OCI-LY1 (cell line): ENCODE measurements at regions not wholly inside any gene's neighbourhood (a gene's known extent, or its start where the extent isn't known, plus 50 kb on each side); places are given as distances from the start of the nearest gene placed in this dataset.

ENCODE experiments used
- H2AFZ ChIP-seq: fragments of 200-600 bp; sonication (generic), shearing (Covaris generic); 2 replicates; pipeline ENCODE4 v1.6.0; 2014; ENCODE audit warnings: antibody characterized with exemption, mild to moderate bottlenecking, low read length
- H3F3A ChIP-seq: fragments of 200-600 bp; sonication (generic), shearing (Covaris generic); 2 replicates; pipeline ENCODE4 v1.6.0; 2014; ENCODE audit warnings: mild to moderate bottlenecking, antibody characterized with exemption, low read length, moderate library complexity; ENCODE audit not compliant: insufficient read depth
- H3K27ac ChIP-seq: fragments of 200-600 bp; sonication (generic); 2 replicates; pipeline ENCODE4 v1.5.1; 2014; ENCODE audit warnings: low read length, mixed run types, mild to moderate bottlenecking, low read depth; ENCODE audit not compliant: poor library complexity, severe bottlenecking
- H3K27me3 ChIP-seq: fragments of 200-600 bp; sonication (generic); 2 replicates; pipeline ENCODE4 v1.6.0; 2014; ENCODE audit warnings: antibody characterized with exemption, mild to moderate bottlenecking, low read length, moderate library complexity; ENCODE audit not compliant: insufficient read depth
- H3K36me3 ChIP-seq: fragments of 200-600 bp; sonication (generic); 2 replicates; pipeline ENCODE4 v1.6.1; 2014; ENCODE audit warnings: mild to moderate bottlenecking, antibody characterized with exemption, low read length, moderate library complexity, mixed read lengths; ENCODE audit not compliant: insufficient read depth
- H3K4me1 ChIP-seq: fragments of 200-600 bp; sonication (generic); 2 replicates; pipeline ENCODE4 v1.5.1; 2014; ENCODE audit warnings: mild to moderate bottlenecking, low read length, moderate library complexity; ENCODE audit not compliant: insufficient read depth, severe bottlenecking
- H3K4me2 ChIP-seq: fragments of 200-600 bp; sonication (generic), shearing (Covaris generic); 2 replicates; pipeline ENCODE4 v1.6.1; 2014; ENCODE audit warnings: low read length
- H3K4me3 ChIP-seq: fragments of 200-600 bp; sonication (generic); 2 replicates; pipeline ENCODE4 v1.5.1; 2014; ENCODE audit warnings: low read length, low read depth, mild to moderate bottlenecking, mixed read lengths; ENCODE audit not compliant: poor library complexity, severe bottlenecking
- H3K79me2 ChIP-seq: fragments of 200-600 bp; shearing (Covaris generic); 2 replicates; pipeline ENCODE4 v1.6.1; 2016; ENCODE audit warnings: mixed run types, low read length, mixed read lengths; ENCODE audit not compliant: insufficient read depth
- H3K9ac ChIP-seq: fragments of 200-600 bp; sonication (generic), shearing (Covaris generic); 2 replicates; pipeline ENCODE4 v1.6.1; 2014; ENCODE audit warnings: mild to moderate bottlenecking, low read length, mixed read lengths
- H3K9me2 ChIP-seq: fragments of 200-600 bp; sonication (generic), shearing (Covaris generic); 2 replicates; pipeline ENCODE4 v1.6.1; 2014; ENCODE audit warnings: low read depth, mild to moderate bottlenecking, low read length, mixed read lengths
- H3K9me3 ChIP-seq: fragments of 200-600 bp; shearing (Covaris generic); 2 replicates; pipeline ENCODE4 v1.6.1; 2014; ENCODE audit warnings: low read length, mixed read lengths
- H4K20me1 ChIP-seq: fragments of 200-600 bp; sonication (generic), shearing (Covaris generic); 2 replicates; pipeline ENCODE4 v1.6.0; 2016; ENCODE audit warnings: mild to moderate bottlenecking, low read length; ENCODE audit not compliant: insufficient read depth
- CTCF ChIP-seq: fragments of 200-600 bp; sonication (generic), shearing (Covaris generic); IDR thresholded peaks from 2 replicates; pipeline ENCODE4 v1.5.1; 2017; ENCODE audit warnings: mild to moderate bottlenecking, antibody characterized with exemption, low read length, moderate library complexity, mixed read lengths
- EZH2 ChIP-seq: fragments of 200-600 bp; sonication (generic), shearing (Covaris generic); IDR thresholded peaks from 2 replicates; pipeline ENCODE4 v1.8.0; 2017; ENCODE audit warnings: borderline replicate concordance, mixed run types, mild to moderate bottlenecking, antibody characterized with exemption, low read length, moderate library complexity, mixed read lengths

- TF ChIP-seq CTCF, result no peak
- Histone ChIP-seq H3K36me3 (no peaks in the 10 kb centered on the region), H3K79me2 (no peaks in the 10 kb centered on the region), H3K27me3 (no peaks in the 10 kb centered on the region), H3K4me1 (no peaks in the 10 kb centered on the region), H4K20me1 (no peaks in the 10 kb centered on the region), H3K4me3 (no peak overlapping the region), H3K9ac (no peak overlapping the region), H3K4me2 (no peak overlapping the region), H2AFZ (no peak overlapping the region), H3K9me3 (no peaks in the 10 kb centered on the region), H3K27ac (no peak overlapping the region), H3K9me2 (no peaks in the 10 kb centered on the region), H3F3A (no peaks in the 10 kb centered on the region)
Measured at GRCh38 chr6:8361259-8361658, 74.1 kb downstream of the SLC35B3 start.

- TF ChIP-seq CTCF, result no peak
- no peak for TF ChIP-seq EZH2
- Histone ChIP-seq H3K4me2 (no peak overlapping the region), H3K9me3 (no peaks in the 10 kb centered on the region), H3K79me2 (no peaks in the 10 kb centered on the region), H3F3A (no peaks in the 10 kb centered on the region), H4K20me1 (no peaks in the 10 kb centered on the region), H3K27ac (no peak overlapping the region), H3K36me3 (no peaks in the 10 kb centered on the region), H3K4me3 (no peak overlapping the region), H3K4me1 (no peaks in the 10 kb centered on the region), H3K9ac (no peak overlapping the region), H2AFZ (no peak overlapping the region), H3K9me2 (no peaks in the 10 kb centered on the region), H3K27me3 (no peaks in the 10 kb centered on the region)
Measured at GRCh38 chr6:8352966-8353340, 82.4 kb downstream of the SLC35B3 start.

GRCh38 chr6:8352335-8352965 lies 82.9 kb downstream of the SLC35B3 start:
- Histone ChIP-seq H3K4me3 (no peak overlapping the region), H3K36me3 (no peaks in the 10 kb centered on the region), H3K9me3 (no peaks in the 10 kb centered on the region), H3K4me2 (no peak overlapping the region), H3K27me3 (no peaks in the 10 kb centered on the region), H3K79me2 (no peaks in the 10 kb centered on the region), H3F3A (no peaks in the 10 kb centered on the region), H3K9ac (no peak overlapping the region), H2AFZ (no peak overlapping the region), H4K20me1 (no peaks in the 10 kb centered on the region), H3K4me1 (no peaks in the 10 kb centered on the region), H3K27ac (no peak overlapping the region), H3K9me2 (no peaks in the 10 kb centered on the region)
- TF ChIP-seq CTCF (no peak), EZH2 (no peak)
